ENCODE measurements at regions not wholly inside any gene's neighbourhood (a gene's known extent, or its start where the extent isn't known, plus 50 kb on each side); places are given as distances from the start of the nearest gene placed in this dataset.
"Not testable (repeated sequence)": the region's sequence is repeated elsewhere in the genome, so short reads cannot be mapped to it uniquely, and the experiment has no call there.

DNA sequence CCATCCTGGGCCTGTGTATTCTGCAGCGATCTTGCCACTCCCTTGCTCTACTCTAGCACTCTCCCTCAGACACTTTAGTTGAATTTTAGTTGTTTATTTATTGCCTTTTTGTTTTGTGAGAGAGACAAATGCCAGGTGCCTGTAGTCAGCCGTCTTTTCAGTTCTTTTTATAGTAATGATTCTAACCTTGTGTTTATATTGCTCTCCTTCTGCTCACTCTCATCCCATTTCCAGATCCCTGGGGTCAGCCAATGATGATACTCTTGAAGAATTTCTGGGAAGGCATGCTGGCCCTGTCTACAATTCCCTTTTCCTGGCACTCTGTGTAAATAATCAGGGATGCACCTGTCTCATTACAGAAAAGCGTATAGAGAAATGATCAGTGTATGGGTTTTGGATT, 334.1 kb upstream of the MIS18BP1 start:
- Histone ChIP-seq H3K4me1 (ENCODE audit: control insufficient read depth in 3 of 3, insufficient read depth in 3 of 3, low read length in 3 of 3) (no peaks in the 10 kb centered on the region), H3K9ac (ENCODE audit: low read depth in 1 of 3, low read length in 3 of 3) (no peak overlapping the region), H3K9me3 (ENCODE audit: control insufficient read depth in 3 of 3, low read length in 3 of 3) (peaks cover 0 to 3% (median 2%) of the 10 kb centered on the region in 3 donors), H3K27me3 (ENCODE audit: control insufficient read depth in 3 of 3, insufficient read depth in 3 of 3, low read length in 3 of 3) (no peaks in the 10 kb centered on the region), H3K36me3 (ENCODE audit: control insufficient read depth in 3 of 3, insufficient read depth in 3 of 3, low read length in 3 of 3) (no peaks in the 10 kb centered on the region), H3K27ac (ENCODE audit: low read depth, low read length) (no peak overlapping the region), H3K4me3 (ENCODE audit: low read length in 3 of 3) (no peak overlapping the region)

DNA sequence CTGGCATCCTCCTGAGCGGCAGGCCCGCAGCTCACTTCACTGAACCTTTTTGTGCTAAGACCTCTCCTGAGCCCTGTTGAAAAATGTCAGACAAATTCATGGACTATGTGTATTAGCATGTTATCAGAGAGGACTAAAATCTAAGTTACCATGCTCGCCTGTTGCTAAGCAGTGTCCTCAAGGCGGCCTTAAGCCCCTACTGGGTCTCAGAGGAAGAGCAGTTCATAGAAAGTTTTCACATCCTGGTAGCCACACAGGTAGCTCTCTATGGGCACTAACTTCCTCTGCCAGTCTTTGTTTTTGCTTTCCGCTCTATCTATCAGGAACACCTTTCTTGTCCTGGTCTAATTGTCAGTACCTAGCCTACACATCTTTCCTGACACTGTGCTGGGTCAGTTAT, 306.6 kb upstream of the MIS18BP1 start:
- Histone ChIP-seq H3K9me3 (ENCODE audit: control insufficient read depth in 3 of 3, low read length in 3 of 3) (no peaks in the 10 kb centered on the region), H3K4me3 (ENCODE audit: low read length in 3 of 3) (no peak overlapping the region), H3K36me3 (ENCODE audit: control insufficient read depth in 3 of 3, insufficient read depth in 3 of 3, low read length in 3 of 3) (no peaks in the 10 kb centered on the region), H3K9ac (ENCODE audit: low read depth in 1 of 3, low read length in 3 of 3) (no peak overlapping the region), H3K27me3 (ENCODE audit: control insufficient read depth in 3 of 3, insufficient read depth in 3 of 3, low read length in 3 of 3) (no peaks in the 10 kb centered on the region), H3K27ac (ENCODE audit: low read depth, low read length) (no peak overlapping the region), H3K4me1 (ENCODE audit: control insufficient read depth in 3 of 3, insufficient read depth in 3 of 3, low read length in 3 of 3) (no peaks in the 10 kb centered on the region)

DNA sequence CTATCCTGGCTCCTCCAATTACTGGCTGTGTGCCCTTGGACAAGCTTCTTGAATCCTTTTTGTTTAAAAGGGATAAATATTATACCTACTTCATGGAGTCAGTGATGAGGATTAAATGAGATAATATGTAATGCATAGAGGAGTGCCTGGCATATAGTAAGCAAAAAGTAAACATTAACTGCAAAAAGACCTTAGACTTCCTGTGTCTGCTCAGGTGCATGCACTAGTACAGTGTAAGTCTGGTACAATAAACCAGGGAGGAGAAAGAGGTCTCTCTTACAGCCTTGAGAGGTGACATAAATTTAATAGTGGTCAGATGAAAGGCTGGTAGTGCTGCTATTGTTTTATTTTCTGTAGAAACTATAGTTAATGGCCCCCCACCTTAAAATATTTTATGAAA, 305.2 kb upstream of the MIS18BP1 start:
- Histone ChIP-seq H3K27me3 (ENCODE audit: control insufficient read depth in 3 of 3, insufficient read depth in 3 of 3, low read length in 3 of 3) (no peaks in the 10 kb centered on the region), H3K9ac (ENCODE audit: low read depth in 1 of 3, low read length in 3 of 3) (no peak overlapping the region), H3K9me3 (ENCODE audit: control insufficient read depth in 3 of 3, low read length in 3 of 3) (no peaks in the 10 kb centered on the region), H3K4me3 (ENCODE audit: low read length in 3 of 3) (no peak overlapping the region), H3K27ac (ENCODE audit: low read depth, low read length) (no peak overlapping the region), H3K4me1 (ENCODE audit: control insufficient read depth in 3 of 3, insufficient read depth in 3 of 3, low read length in 3 of 3) (no peaks in the 10 kb centered on the region), H3K36me3 (ENCODE audit: control insufficient read depth in 3 of 3, insufficient read depth in 3 of 3, low read length in 3 of 3) (no peaks in the 10 kb centered on the region)

- H3K27ac ChIP-seq (ENCODE audit: low read depth, low read length) = no peak overlapping the region
- no peak overlapping the region for H3K9ac ChIP-seq (ENCODE audit: low read depth in 1 of 3, low read length in 3 of 3)
- H3K4me1 ChIP-seq (ENCODE audit: control insufficient read depth in 3 of 3, insufficient read depth in 3 of 3, low read length in 3 of 3) = no peaks in the 10 kb centered on the region
- no peaks in the 10 kb centered on the region for H3K27me3 ChIP-seq (ENCODE audit: control insufficient read depth in 3 of 3, insufficient read depth in 3 of 3, low read length in 3 of 3)
- H3K36me3 ChIP-seq (ENCODE audit: control insufficient read depth in 3 of 3, insufficient read depth in 3 of 3, low read length in 3 of 3) = no peaks in the 10 kb centered on the region
- no peaks in the 10 kb centered on the region for H3K9me3 ChIP-seq (ENCODE audit: control insufficient read depth in 3 of 3, low read length in 3 of 3)
- no peak overlapping the region for H3K4me3 ChIP-seq (ENCODE audit: low read length in 3 of 3)
These were observed 301.0 kb upstream of the MIS18BP1 start for GRCh38 chr14:45553981-45554380.

- H3K27ac ChIP-seq (ENCODE audit: low read depth, low read length); H3K9ac ChIP-seq (ENCODE audit: low read depth in 1 of 3, low read length in 3 of 3); H3K36me3 ChIP-seq (ENCODE audit: control insufficient read depth in 3 of 3, insufficient read depth in 3 of 3, low read length in 3 of 3); H3K4me1 ChIP-seq (ENCODE audit: control insufficient read depth in 3 of 3, insufficient read depth in 3 of 3, low read length in 3 of 3); H3K4me3 ChIP-seq (ENCODE audit: low read length in 3 of 3); H3K9me3 ChIP-seq (ENCODE audit: control insufficient read depth in 3 of 3, low read length in 3 of 3); H3K27me3 ChIP-seq (ENCODE audit: control insufficient read depth in 3 of 3, insufficient read depth in 3 of 3, low read length in 3 of 3): not testable (repeated sequence)
These were observed 298.3 kb upstream of the MIS18BP1 start for GRCh38 chr14:45551240-45551820.

GRCh38 chr14:45531022-45531421, 278.0 kb upstream of the MIS18BP1 start:
- Histone ChIP-seq H3K4me1 (ENCODE audit: control insufficient read depth in 3 of 3, insufficient read depth in 3 of 3, low read length in 3 of 3) (peaks cover 0 to 8% (median 6%) of the 10 kb centered on the region in 3 donors), H3K27me3 (ENCODE audit: control insufficient read depth in 3 of 3, insufficient read depth in 3 of 3, low read length in 3 of 3) (no peaks in the 10 kb centered on the region), H3K9ac (ENCODE audit: low read depth in 1 of 3, low read length in 3 of 3) (no peak overlapping the region), H3K9me3 (ENCODE audit: control insufficient read depth in 3 of 3, low read length in 3 of 3) (peaks cover 0 to 1% (median 0%) of the 10 kb centered on the region in 3 donors), H3K27ac (ENCODE audit: low read depth, low read length) (no peak overlapping the region), H3K36me3 (ENCODE audit: control insufficient read depth in 3 of 3, insufficient read depth in 3 of 3, low read length in 3 of 3) (no peaks in the 10 kb centered on the region), H3K4me3 (ENCODE audit: low read length in 3 of 3) (no peak overlapping the region)

DNA sequence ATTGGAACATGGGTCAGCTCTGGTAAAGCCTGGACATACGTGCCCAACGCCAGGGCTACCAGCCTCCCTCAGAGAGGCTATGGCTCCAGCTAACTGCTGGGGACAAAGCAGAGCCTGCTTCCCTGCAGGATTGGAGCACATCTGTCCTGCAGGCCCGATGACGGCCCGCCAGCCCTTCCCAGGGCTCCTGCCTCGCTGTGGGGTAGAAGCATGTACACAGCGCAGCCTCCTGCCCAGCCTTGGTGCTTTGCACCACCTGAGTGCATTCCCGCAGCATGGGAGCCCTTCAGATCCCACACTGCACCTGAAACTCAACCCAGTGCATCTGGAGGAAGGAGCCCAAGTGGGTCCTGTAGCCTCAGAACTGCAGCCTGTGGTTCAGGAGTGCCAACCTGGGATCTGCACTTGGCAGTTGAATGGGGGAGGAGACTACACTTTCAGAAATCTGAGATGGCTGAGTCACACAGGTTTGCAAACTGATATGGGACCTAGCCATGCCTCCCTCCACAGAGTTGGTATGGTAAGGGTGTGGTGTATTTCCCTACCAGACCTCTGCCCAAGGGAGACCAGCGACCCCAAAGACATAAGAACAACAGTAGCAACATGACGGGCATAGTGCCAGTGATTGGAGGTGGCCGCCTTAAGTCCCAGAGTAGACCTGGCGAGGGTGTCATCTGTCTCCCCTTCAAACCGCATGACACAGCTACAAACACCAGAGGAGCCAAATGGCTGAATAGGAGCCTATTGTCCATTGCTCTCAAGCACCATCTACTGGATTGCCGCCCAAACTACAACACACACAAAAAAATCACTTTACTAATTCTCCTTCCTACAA, 273.9 kb upstream of the MIS18BP1 start:
- Histone ChIP-seq H3K36me3 (ENCODE audit: control insufficient read depth in 3 of 3, insufficient read depth in 3 of 3, low read length in 3 of 3) (no peaks in the 10 kb centered on the region), H3K27ac (ENCODE audit: low read depth, low read length) (no peak overlapping the region)

GRCh38 chr14:45519766-45520165, 266.8 kb upstream of the MIS18BP1 start:
- peaks cover 0 to 3% (median 0%) of the 10 kb centered on the region in 3 donors for H3K9me3 ChIP-seq (ENCODE audit: control insufficient read depth in 3 of 3, low read length in 3 of 3)

More for the DNA sequence above, 273.9 kb upstream of the MIS18BP1 start:
- Histone ChIP-seq H3K4me3 (ENCODE audit: low read length in 3 of 3) (no peak overlapping the region), H3K27me3 (ENCODE audit: control insufficient read depth in 3 of 3, insufficient read depth in 3 of 3, low read length in 3 of 3) (no peaks in the 10 kb centered on the region), H3K4me1 (ENCODE audit: control insufficient read depth in 3 of 3, insufficient read depth in 3 of 3, low read length in 3 of 3) (peaks cover 0 to 8% (median 6%) of the 10 kb centered on the region in 3 donors), H3K9ac (ENCODE audit: low read depth in 1 of 3, low read length in 3 of 3) (no peak overlapping the region), H3K9me3 (ENCODE audit: control insufficient read depth in 3 of 3, low read length in 3 of 3) (peaks cover 0 to 3% (median 0%) of the 10 kb centered on the region in 3 donors)

GRCh38 chr14:45492876-45493275, 239.9 kb upstream of the MIS18BP1 start:
- no peak overlapping the region for H3K4me3 ChIP-seq (ENCODE audit: low read length in 3 of 3)
- no peaks in the 10 kb centered on the region for H3K9me3 ChIP-seq (ENCODE audit: control insufficient read depth in 3 of 3, low read length in 3 of 3)
- H3K36me3 ChIP-seq (ENCODE audit: control insufficient read depth in 3 of 3, insufficient read depth in 3 of 3, low read length in 3 of 3) = no peaks in the 10 kb centered on the region
- no peaks in the 10 kb centered on the region for H3K27me3 ChIP-seq (ENCODE audit: control insufficient read depth in 3 of 3, insufficient read depth in 3 of 3, low read length in 3 of 3)
- H3K9ac ChIP-seq (ENCODE audit: low read depth in 1 of 3, low read length in 3 of 3) = no peak overlapping the region
- no peak overlapping the region for H3K27ac ChIP-seq (ENCODE audit: low read depth, low read length)
- H3K4me1 ChIP-seq (ENCODE audit: control insufficient read depth in 3 of 3, insufficient read depth in 3 of 3, low read length in 3 of 3) = no peaks in the 10 kb centered on the region

More at GRCh38 chr14:45519766-45520165, 266.8 kb upstream of the MIS18BP1 start:
- Histone ChIP-seq H3K36me3 (ENCODE audit: control insufficient read depth in 3 of 3, insufficient read depth in 3 of 3, low read length in 3 of 3) (no peaks in the 10 kb centered on the region), H3K27ac (ENCODE audit: low read depth, low read length) (no peak overlapping the region), H3K27me3 (ENCODE audit: control insufficient read depth in 3 of 3, insufficient read depth in 3 of 3, low read length in 3 of 3) (no peaks in the 10 kb centered on the region), H3K4me1 (ENCODE audit: control insufficient read depth in 3 of 3, insufficient read depth in 3 of 3, low read length in 3 of 3) (no peaks in the 10 kb centered on the region), H3K9ac (ENCODE audit: low read depth in 1 of 3, low read length in 3 of 3) (no peak overlapping the region), H3K4me3 (ENCODE audit: low read length in 3 of 3) (no peak overlapping the region)

- H3K4me3 ChIP-seq (ENCODE audit: low read length in 3 of 3) = no peak overlapping the region
- H3K27me3 ChIP-seq (ENCODE audit: control insufficient read depth in 3 of 3, insufficient read depth in 3 of 3, low read length in 3 of 3) = no peaks in the 10 kb centered on the region
- H3K36me3 ChIP-seq (ENCODE audit: control insufficient read depth in 3 of 3, insufficient read depth in 3 of 3, low read length in 3 of 3) = no peaks in the 10 kb centered on the region
- H3K9me3 ChIP-seq (ENCODE audit: control insufficient read depth in 3 of 3, low read length in 3 of 3) = no peaks in the 10 kb centered on the region
- no peak overlapping the region for H3K9ac ChIP-seq (ENCODE audit: low read depth in 1 of 3, low read length in 3 of 3)
- no peaks in the 10 kb centered on the region for H3K4me1 ChIP-seq (ENCODE audit: control insufficient read depth in 3 of 3, insufficient read depth in 3 of 3, low read length in 3 of 3)
- no peak overlapping the region for H3K27ac ChIP-seq (ENCODE audit: low read depth, low read length)
These were observed 238.9 kb upstream of the MIS18BP1 start for GRCh38 chr14:45491914-45492313.

Data from skeletal muscle tissue (tissue), 3 donors.